NB4 (cell line): ENCODE measurements at regions not wholly inside any gene's neighbourhood (a gene's known extent, or its start where the extent isn't known, plus 50 kb on each side); places are given as distances from the start of the nearest gene placed in this dataset.

Experiments used
- MYC ChIP-seq: IDR thresholded peaks from 2 replicates; pipeline ENCODE4 v1.6.1; 2011; ENCODE audit warnings: low read depth, low read length
- POLR2A ChIP-seq: IDR thresholded peaks from 2 replicates; pipeline ENCODE4 v1.6.1; 2011; ENCODE audit warnings: mild to moderate bottlenecking; ENCODE audit not compliant: insufficient read length; ENCODE audit errors: extremely low read depth
- TF ChIP-seq, protein P1 (sequence below): IDR thresholded peaks from one replicate; pipeline ENCODE4 v1.5.1; 2012; ENCODE audit warnings: low read depth, low read length

DNA sequence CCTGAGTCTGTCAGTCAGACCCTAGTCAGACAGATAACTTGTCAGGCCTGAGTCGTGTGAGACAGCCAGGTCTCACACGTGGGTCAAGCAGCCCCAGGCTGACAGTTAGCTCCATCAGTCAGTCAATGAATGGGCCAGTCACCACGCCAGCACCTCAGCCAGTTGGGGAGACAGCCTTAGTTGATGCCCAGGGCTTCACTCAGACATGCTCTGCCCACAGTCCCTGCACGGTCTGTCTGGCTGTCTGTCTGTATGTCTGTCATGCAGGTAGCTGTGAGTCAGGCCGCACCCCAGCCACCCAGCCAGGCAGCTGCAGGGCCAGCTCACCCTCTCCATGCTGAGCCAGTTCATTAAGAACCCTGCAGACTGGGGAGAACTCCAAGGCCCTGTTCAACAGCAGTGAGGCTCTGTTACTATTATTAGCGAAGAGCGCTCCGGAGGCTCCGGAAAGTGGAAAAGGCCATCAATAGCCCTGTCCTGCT lies 141.1 kb upstream of the PCBD1 start:
- TF ChIP-seq POLR2A (no peak), MYC (no peak)
- TF ChIP-seq, protein P1, sequence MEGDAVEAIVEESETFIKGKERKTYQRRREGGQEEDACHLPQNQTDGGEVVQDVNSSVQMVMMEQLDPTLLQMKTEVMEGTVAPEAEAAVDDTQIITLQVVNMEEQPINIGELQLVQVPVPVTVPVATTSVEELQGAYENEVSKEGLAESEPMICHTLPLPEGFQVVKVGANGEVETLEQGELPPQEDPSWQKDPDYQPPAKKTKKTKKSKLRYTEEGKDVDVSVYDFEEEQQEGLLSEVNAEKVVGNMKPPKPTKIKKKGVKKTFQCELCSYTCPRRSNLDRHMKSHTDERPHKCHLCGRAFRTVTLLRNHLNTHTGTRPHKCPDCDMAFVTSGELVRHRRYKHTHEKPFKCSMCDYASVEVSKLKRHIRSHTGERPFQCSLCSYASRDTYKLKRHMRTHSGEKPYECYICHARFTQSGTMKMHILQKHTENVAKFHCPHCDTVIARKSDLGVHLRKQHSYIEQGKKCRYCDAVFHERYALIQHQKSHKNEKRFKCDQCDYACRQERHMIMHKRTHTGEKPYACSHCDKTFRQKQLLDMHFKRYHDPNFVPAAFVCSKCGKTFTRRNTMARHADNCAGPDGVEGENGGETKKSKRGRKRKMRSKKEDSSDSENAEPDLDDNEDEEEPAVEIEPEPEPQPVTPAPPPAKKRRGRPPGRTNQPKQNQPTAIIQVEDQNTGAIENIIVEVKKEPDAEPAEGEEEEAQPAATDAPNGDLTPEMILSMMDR: no peak
